AG20443 (cell line): ENCODE measurements at regions not wholly inside any gene's neighbourhood (a gene's known extent, or its start where the extent isn't known, plus 50 kb on each side); places are given as distances from the start of the nearest gene placed in this dataset.
"Not testable (repeated sequence)": the region's sequence is repeated elsewhere in the genome, so short reads cannot be mapped to it uniquely, and the experiment has no call there.

Source experiments
- DNase-seq: peaks from one replicate; pipeline ENCODE4 v3.0.0; 2012; ENCODE audit warnings: low spot score, mixed read lengths

GRCh38 chrX:136975684-136976470, 57.9 kb downstream of the GPR101 start:
- DNase-seq = no peak

DNA sequence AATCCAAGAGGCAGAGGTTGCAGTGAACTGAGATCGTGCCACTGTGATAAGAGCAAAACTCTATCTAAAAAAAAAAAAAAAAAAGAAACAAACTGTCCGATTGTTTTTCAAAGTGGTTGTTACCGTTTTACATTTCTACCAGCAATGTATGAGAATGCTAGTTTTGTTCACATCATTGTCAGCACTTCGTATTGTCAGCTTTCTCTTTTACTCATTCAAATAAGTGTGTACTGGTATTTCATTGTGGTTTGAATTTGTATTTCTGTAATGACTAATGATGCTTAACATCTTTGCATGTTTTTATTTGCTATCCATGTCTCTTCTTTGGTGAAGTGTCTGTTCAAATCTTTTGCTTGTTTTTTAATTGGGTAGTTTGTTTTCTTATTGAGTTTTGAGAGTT, 65.8 kb downstream of the GPR101 start:
- no peak for DNase-seq

- DNase-seq = no peak
These were observed 69.8 kb downstream of the GPR101 start for GRCh38 chrX:136963973-136964372.

DNA sequence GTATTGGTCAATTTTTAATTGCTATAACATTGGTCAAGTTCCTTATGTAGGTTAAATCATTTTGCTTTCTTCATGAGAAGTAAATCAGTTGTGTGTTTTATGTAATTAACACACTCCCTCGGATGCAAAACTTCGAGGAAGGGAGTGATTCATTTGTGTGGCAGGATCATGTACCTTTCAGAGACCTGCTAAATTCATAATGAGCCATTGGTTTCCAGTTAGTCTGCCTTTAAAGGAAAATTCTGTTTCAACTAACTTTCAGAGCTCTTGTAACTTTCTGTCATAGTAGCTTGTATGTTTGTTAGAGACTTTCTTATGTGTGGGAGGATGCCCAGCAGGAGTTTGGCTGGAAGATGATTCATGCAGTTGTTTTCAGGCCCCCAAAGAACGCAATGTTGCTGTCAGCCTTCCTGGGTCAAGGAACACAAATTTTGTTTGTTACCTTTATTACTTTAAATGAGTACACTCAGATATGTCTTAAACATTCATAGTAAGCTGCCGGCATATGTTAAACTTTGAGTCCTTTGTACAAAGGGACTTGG, 72.1 kb downstream of the GPR101 start:
- DNase-seq = no peak

DNA sequence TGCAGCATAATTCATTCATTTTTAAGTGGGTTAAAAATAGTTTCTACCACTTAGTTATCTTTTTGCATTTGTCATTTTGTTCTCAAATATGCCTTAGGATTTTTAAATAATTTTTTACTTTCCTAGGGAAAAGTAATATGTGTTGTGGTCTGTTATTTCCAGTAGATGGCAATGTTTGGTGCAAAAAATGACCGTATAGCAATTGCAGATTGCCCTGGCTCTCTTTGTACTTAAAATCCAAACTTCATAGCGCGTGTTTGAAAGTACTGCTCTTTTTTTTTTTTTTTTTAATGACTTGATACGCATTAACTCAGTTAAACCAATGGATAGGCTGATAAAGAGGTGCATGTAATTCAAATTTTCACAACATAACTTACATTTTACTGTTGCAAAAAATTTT, 74.4 kb upstream of the RBMX start:
- DNase-seq = peak; percentile 10

DNA sequence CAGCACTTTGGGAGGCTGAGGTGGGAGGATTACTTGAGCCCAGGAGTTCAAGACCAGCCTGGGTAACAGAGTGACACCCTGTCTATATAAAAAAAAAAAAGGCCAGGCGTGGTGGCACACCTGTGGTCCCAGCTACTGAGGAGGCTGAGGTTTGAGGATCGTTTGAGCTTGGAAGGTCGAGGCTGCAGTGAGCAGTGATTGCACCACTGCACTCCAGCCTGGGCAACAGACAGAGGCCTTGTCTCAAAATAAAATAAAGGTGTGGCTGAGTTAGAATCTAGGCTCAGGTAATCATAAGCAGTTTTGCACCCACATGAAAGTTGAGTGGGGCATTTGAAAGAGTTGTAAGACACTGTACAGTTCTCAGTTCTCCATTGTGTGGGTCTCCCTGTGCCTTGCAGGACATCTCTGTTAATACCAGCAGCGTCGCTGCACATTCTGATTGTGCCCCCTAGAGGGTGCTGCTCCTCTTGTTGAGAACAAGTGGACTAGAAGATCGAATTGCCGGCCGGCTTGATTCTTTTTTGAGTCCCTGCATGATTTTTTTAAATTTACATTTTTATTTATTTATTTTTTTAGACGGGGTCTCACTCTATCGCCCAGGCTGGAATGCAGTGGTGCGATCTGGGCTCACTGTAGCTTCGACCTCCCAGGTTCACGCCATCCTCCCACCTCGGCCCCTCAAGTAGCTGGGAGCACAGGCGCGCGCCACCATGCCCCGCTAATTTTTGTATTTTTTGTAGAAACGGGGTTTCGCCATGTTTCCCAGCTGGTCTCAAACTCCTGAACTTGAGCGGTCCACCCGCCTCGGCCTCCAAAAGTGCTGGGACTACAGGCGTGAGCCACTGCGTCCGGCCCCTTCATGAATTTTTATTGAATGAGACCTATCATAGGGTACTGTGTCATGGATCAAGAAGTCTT, 73.6 kb upstream of the RBMX start:
- DNase-seq = peak; percentile 56

DNA sequence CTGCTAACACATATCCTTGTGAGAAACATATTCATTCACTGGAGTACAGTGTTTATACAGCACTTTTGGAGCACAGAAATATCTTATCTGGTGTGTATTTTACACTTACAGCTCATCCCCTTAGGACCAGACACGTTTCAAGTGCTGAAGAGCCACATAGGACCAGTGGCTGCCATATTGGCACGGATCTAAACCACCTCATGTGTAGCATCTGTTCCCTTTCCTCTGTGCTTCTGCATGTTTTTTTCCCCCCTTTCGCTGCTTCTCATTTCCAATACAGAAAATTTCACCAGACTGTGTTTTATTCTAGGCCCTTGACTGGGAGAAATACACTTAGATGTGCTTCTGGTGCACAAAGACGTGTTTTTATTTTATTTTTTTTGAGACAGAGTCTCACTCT, 69.7 kb upstream of the RBMX start:
- DNase-seq = no peak

DNA sequence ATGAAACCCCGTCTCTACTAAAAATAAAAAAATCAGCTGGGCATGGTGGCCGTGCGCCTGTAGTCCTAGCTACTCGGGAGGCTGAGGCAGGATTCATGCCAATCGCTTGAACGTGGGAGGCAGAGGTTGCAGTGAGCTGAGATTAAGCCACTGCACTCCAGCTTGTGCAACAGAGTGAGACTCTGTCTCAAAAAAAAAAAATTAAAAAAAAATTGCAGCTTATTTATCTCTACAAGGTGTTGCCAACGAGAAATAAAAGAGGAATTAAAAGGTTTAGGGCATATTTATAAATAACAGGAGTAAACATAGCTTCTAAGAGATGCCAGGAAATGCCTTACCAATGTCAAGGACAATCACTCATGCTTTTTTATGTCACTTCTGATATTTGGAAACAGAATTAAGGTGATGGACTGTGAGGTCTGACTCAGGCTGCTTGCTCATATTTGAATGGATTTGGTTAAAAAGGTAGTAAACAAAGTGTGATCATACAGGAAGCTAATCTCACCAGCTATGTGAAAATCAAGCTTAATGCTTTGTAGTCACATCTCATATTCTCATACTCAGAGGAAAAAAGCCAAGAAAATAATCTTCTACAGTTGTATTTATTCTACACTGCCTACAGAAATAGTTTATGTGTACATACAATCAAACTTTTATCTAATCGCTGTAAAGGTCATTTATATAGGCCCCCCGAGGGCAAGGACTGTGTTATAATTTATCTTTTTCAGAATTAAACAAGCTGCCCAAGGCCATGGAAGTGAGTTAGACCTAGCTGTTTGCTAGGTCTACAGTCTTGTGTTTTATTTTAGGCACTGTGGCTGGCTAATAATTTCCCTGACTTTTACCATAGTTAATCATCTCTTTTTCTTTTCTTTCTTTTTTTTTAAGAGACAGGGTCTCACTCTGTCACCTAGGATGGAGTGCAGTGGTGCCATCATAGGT, 61.1 kb upstream of the RBMX start:
- no peak for DNase-seq

DNA sequence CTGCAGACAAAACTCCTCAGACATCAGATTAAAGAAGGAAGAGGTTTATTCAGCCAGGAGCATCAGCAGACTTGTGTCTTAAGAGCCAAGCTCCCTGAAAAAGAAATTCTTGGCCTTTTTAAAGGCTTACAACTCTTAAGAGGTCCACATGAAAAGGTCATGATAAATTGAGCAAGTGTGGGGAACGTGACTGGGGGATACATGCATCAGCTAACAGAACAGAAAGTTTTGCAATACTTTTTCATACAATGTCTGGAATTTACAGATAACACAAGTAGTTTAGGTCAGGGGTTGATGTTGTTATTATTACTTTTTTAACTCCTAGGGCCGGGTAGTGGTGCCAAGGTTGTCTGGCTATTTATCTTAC, 55.6 kb upstream of the RBMX start:
- DNase-seq = no peak

- not testable (repeated sequence) for DNase-seq
These were observed 55.1 kb upstream of the RBMX start for GRCh38 chrX:136935533-136936182.

DNA sequence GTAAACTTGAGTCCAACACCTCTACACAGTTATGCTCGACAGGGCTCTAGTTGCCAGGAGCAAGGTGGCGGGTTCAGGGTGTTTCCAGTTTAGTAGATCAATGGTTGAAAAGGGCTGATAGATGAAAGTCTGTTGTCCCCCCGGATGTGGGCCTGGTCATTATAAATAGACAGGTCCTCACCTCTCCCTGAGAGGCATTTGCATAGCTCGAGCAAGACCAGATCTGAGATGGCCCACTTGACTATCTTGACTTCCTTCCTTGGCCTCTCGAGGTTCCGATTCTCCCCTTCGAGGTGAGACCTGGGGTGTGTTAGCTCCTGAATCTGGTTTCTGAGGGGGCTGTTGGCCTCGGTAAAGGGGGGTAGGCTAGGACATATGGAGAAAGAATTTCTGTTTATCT, 54.1 kb upstream of the RBMX start:
- DNase-seq = not testable (repeated sequence)

- DNase-seq = no peak
These were observed 53.2 kb upstream of the RBMX start for GRCh38 chrX:136933611-136934145.

DNA sequence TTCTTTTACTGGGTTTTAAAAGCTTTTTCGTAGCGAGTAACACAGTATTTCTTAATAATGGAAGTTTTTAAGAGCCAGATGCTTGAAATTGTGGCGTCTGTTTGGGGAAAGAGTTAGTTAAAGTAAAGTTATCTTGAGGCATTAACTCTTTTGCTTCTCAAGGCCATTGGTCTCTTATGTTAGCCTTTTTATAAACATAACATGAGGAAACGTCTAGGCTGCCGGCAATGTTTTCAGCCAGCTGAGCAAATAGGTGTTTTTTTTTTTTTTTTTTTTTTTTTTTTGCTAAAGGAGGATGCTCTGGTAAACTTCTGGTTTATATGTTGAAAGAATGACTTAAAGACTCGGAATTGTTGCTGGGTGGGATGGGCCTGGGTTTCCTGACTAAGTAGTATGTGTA, 51.1 kb upstream of the RBMX start:
- DNase-seq = no peak
